Fibroblast of skin of left quadriceps (primary cell): ENCODE measurements at regions not wholly inside any gene's neighbourhood (a gene's known extent, or its start where the extent isn't known, plus 50 kb on each side); places are given as distances from the start of the nearest gene placed in this dataset.
A peak's percentile ranks its signal among the peaks of the same experiment; 100 is the strongest.

Experiments used
- DNase-seq, 2 experiments: peaks; one replicate each; pipeline ENCODE4 v3.0.0-alpha.2; 2013; ENCODE audit warnings: low read depth in 2 of 2

- DNase-seq, result no peak
Measured at GRCh38 chr5:4386152-4386551, 754.0 kb upstream of the ADAMTS16 start.

GRCh38 chr5:4387290-4387689 is 752.8 kb upstream of the ADAMTS16 start:
- peak; percentile 91 to 93 for DNase-seq

GRCh38 chr5:4395752-4396151 is 744.4 kb upstream of the ADAMTS16 start:
- no peak for DNase-seq

GRCh38 chr5:4405614-4406219 is 734.4 kb upstream of the ADAMTS16 start:
- no peak for DNase-seq

GRCh38 chr5:4410151-4410550 is 730.0 kb upstream of the ADAMTS16 start:
- no peak for DNase-seq

- no peak for DNase-seq
Measured at GRCh38 chr5:4411664-4412063, 728.5 kb upstream of the ADAMTS16 start.

GRCh38 chr5:4413996-4414395 is 726.1 kb upstream of the ADAMTS16 start:
- no peak for DNase-seq

GRCh38 chr5:4418084-4418483 is 722.0 kb upstream of the ADAMTS16 start:
- no peak for DNase-seq

GRCh38 chr5:4419281-4419680 is 720.8 kb upstream of the ADAMTS16 start:
- DNase-seq, result no peak

- DNase-seq, result no peak
Measured at GRCh38 chr5:4420177-4420576, 720.0 kb upstream of the ADAMTS16 start.

- no peak for DNase-seq
Measured at GRCh38 chr5:4420681-4421080, 719.4 kb upstream of the ADAMTS16 start.

GRCh38 chr5:4422247-4422646 is 717.9 kb upstream of the ADAMTS16 start:
- DNase-seq, result no peak

- DNase-seq, result no peak
Measured at GRCh38 chr5:4424895-4425294, 715.2 kb upstream of the ADAMTS16 start.

GRCh38 chr5:4440536-4440935 is 699.6 kb upstream of the ADAMTS16 start:
- no peak for DNase-seq

GRCh38 chr5:4442221-4442620 is 697.9 kb upstream of the ADAMTS16 start:
- no peak for DNase-seq

- DNase-seq, result no peak
Measured at GRCh38 chr5:4447657-4448056, 692.5 kb upstream of the ADAMTS16 start.

- DNase-seq, result peak in 1 of 2 experiments; percentile 4
Measured at GRCh38 chr5:4453655-4454054, 686.5 kb upstream of the ADAMTS16 start.

GRCh38 chr5:4479426-4479825 is 660.7 kb upstream of the ADAMTS16 start:
- DNase-seq, result no peak

GRCh38 chr5:4480528-4481349 is 659.4 kb upstream of the ADAMTS16 start:
- DNase-seq, result no peak

GRCh38 chr5:4487581-4487980 is 652.5 kb upstream of the ADAMTS16 start:
- no peak for DNase-seq

- peak; percentile 8 to 12 for DNase-seq
Measured at GRCh38 chr5:4511996-4512656, 628.0 kb upstream of the ADAMTS16 start.

- no peak for DNase-seq
Measured at GRCh38 chr5:4513381-4513780, 626.7 kb upstream of the ADAMTS16 start.
